ENCODE measurements at regions not wholly inside any gene's neighbourhood (a gene's known extent, or its start where the extent isn't known, plus 50 kb on each side); places are given as distances from the start of the nearest gene placed in this dataset.

DNA sequence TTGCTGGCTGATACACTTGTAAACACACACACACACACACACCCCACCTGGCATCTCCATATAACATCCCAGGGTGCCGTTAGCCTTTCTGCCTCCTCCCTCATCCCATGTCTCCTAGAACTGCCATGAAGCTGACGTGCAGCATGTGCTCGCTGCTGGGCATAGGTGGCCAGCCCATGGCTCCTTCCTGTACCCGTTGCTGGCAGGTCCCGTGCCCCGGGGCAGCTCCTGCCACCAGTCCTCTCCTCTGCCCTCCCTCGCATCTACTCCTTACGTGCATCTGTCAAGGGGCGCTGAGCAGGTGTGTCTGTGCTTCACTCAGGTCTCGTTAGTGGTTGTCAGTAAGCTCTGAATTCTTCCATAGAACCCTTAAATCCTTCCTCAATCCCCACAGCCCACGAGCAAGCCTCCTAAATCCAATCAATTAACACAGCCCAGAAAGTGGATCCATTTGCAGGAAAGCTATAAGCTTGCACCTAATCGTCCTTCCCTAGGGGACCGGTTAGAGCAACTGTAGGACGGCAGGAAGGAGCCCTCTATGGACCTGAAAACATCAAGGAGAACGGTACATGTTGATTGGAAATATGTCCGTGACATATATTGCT is 218.1 kb upstream of the FOXF1 start:
- ATAC-seq (ENCODE audit: insufficient number of reproducible peaks, low FRiP score, low read depth) (no peak), DNase-seq (ENCODE audit: low spot score) (no peak)
- Histone ChIP-seq H3K27ac (no peak overlapping the region), H3K27me3 (replicated peaks; ENCODE audit: insufficient read depth) (peaks cover 10% of the 10 kb centered on the region), H3K36me3 (no peaks in the 10 kb centered on the region), H3K4me1 (ENCODE audit: control insufficient read depth in 1 of 2, low read depth in 2 of 2) (no peaks in the 10 kb centered on the region), H3K4me3 (no peak overlapping the region), H3K9me3 (no peaks in the 10 kb centered on the region)
- TF ChIP-seq CTCF (IDR thresholded peaks at IDR 0.05), result no peak

- Histone ChIP-seq H3K4me1 (ENCODE audit: control insufficient read depth in 1 of 2, low read depth in 2 of 2) (no peaks in the 10 kb centered on the region), H3K36me3 (no peaks in the 10 kb centered on the region), H3K27ac (no peak overlapping the region), H3K9me3 (no peaks in the 10 kb centered on the region), H3K27me3 (replicated peaks; ENCODE audit: insufficient read depth) (peaks cover 7% of the 10 kb centered on the region), H3K4me3 (no peak overlapping the region)
- no peak for ATAC-seq (ENCODE audit: insufficient number of reproducible peaks, low FRiP score, low read depth)
- no peak for TF ChIP-seq CTCF (IDR thresholded peaks at IDR 0.05)
- DNase-seq (ENCODE audit: low spot score), result no peak
Measured at GRCh38 chr16:86292942-86293341, 217.4 kb upstream of the FOXF1 start.

DNA sequence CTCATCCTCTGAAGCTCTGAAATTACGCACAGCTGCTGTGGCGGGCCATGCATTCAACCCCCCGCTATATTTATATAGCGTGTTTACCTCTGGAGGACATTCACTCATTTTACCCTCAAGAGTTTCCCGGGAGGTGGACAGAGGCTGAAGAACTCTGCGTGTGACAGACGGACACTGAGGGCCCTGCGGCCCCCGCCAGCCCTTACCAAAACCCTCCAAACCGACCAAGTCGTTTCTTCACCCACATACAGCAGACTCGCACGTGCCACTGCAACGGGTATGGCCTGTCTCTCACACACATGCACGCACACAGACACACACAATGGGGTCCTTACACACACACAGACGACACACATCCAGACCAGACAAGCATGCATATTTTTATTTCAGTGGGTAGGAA is 216.4 kb upstream of the FOXF1 start:
- no peak overlapping the region for H3K27ac ChIP-seq
- TF ChIP-seq CTCF (IDR thresholded peaks at IDR 0.05), result no peak
- no peak for ATAC-seq (ENCODE audit: insufficient number of reproducible peaks, low FRiP score, low read depth)
- H3K4me3 ChIP-seq, result no peak overlapping the region
- H3K4me1 ChIP-seq (ENCODE audit: control insufficient read depth in 1 of 2, low read depth in 2 of 2), result no peaks in the 10 kb centered on the region
- H3K9me3 ChIP-seq, result no peaks in the 10 kb centered on the region
- H3K27me3 ChIP-seq (replicated peaks; ENCODE audit: insufficient read depth), result peaks cover 7% of the 10 kb centered on the region
- H3K36me3 ChIP-seq, result no peaks in the 10 kb centered on the region
- no peak for DNase-seq (ENCODE audit: low spot score)

GRCh38 chr16:86294535-86295196 is 215.7 kb upstream of the FOXF1 start:
- no peaks in the 10 kb centered on the region for H3K36me3 ChIP-seq
- H3K4me1 ChIP-seq (ENCODE audit: control insufficient read depth in 1 of 2, low read depth in 2 of 2), result no peaks in the 10 kb centered on the region
- no peak for TF ChIP-seq CTCF (IDR thresholded peaks at IDR 0.05)
- ATAC-seq (ENCODE audit: insufficient number of reproducible peaks, low FRiP score, low read depth) (no peak), DNase-seq (ENCODE audit: low spot score) (no peak)
- no peak overlapping the region for H3K27ac ChIP-seq
- no peak overlapping the region for H3K4me3 ChIP-seq
- H3K27me3 ChIP-seq (replicated peaks; ENCODE audit: insufficient read depth), result peaks cover 13% of the 10 kb centered on the region
- no peaks in the 10 kb centered on the region for H3K9me3 ChIP-seq

DNA sequence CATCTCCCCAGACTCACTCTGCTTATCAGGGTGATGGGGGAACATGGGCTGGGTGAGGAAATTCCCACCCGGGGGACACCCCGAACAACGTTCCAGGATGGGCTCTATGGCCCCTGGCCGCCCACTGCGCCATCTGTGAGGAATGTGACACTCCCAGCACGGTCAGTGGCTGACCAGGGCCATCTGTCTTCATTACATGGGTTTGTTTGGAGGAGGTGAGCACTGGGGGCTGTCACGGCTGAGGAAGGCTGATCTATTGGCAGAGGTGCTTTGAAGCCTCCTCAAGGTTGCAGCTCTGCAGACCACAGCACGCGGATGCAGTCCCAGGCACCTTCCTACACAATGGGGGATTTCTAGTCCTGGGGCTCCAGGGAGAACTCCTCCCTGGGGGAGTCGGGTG is 214.1 kb upstream of the FOXF1 start:
- ATAC-seq (ENCODE audit: insufficient number of reproducible peaks, low FRiP score, low read depth) (no peak), DNase-seq (ENCODE audit: low spot score) (no peak)
- Histone ChIP-seq H3K27ac (no peak overlapping the region), H3K36me3 (no peaks in the 10 kb centered on the region), H3K27me3 (replicated peaks; ENCODE audit: insufficient read depth) (peaks cover 9% of the 10 kb centered on the region), H3K4me3 (no peak overlapping the region), H3K9me3 (no peaks in the 10 kb centered on the region), H3K4me1 (ENCODE audit: control insufficient read depth in 1 of 2, low read depth in 2 of 2) (no peaks in the 10 kb centered on the region)
- no peak for TF ChIP-seq CTCF (IDR thresholded peaks at IDR 0.05)
